Esophagus squamous epithelium (tissue), 5 donors: ENCODE measurements at regions not wholly inside any gene's neighbourhood (a gene's known extent, or its start where the extent isn't known, plus 50 kb on each side); places are given as distances from the start of the nearest gene placed in this dataset.

Source experiments
- DNase-seq: peaks from one replicate; lab custom pipeline; 2025; lab: John Stamatoyannopoulos, UW
- H3K27ac ChIP-seq, 4 donors: fragments of 200-600 bp; sonication (generic); one replicate each; pipeline ENCODE4 v1.5.1; 2016 to 2019; ENCODE audit warnings: mild to moderate bottlenecking in 1 of 4
- H3K27me3 ChIP-seq, 4 donors: fragments of 200-600 bp; sonication (generic); 1 replicate in 3 of 4; 2 replicates in 1 of 4; pipeline versions ENCODE4 v1.5.1 to v1.6.0; 2017 to 2021; ENCODE audit warnings: antibody characterized with exemption in 1 of 4
- H3K36me3 ChIP-seq, 3 donors: fragments of 200-600 bp; sonication (generic); one replicate each; pipeline ENCODE4 v1.5.1; 2016 to 2019
- H3K4me1 ChIP-seq, 3 donors: fragments of 200-600 bp; sonication (generic); one replicate each; pipeline ENCODE4 v1.5.1; 2017 to 2019
- H3K4me3 ChIP-seq, 4 donors: fragments of 200-600 bp; sonication (generic); 1 replicate in 3 of 4; 2 replicates in 1 of 4; pipeline ENCODE4 v1.5.1; 2016 to 2019; ENCODE audit warnings: mild to moderate bottlenecking in 2 of 4, moderate library complexity in 1 of 4
- H3K9me3 ChIP-seq, 3 donors: fragments of 200-600 bp; sonication (generic); one replicate each; pipeline ENCODE4 v1.5.1; 2016 to 2019
- POLR2A ChIP-seq, 4 donors: fragments of 450-650 bp; IDR thresholded peaks; one replicate each; pipeline ENCODE4 v1.6.1; 2017; ENCODE audit warnings: antibody characterized with exemption in 4 of 4, mild to moderate bottlenecking in 4 of 4, moderate library complexity in 3 of 4
- WGBS, 2 donors: methylation state at CpG; one replicate each; pipeline ENCODE4 v1.1.5; 2018; 5-methylcytosine and 5-hydroxymethylcytosine counted together
- intact Hi-C: fragments of 100-400 bp; cut with DNase I; formaldehyde crosslinking; loops from one replicate; pipeline ENCODE4 v1.15.0; 2022
- TF ChIP-seq, protein P1 (sequence below), 6 experiments: fragments of 450-650 bp in 4 of 6; fragments of 200-600 bp in 2 of 6; sonication (generic) in 2 of 6; IDR thresholded peaks; one replicate each; pipeline ENCODE4 v1.5.1; 2016 to 2019; ENCODE audit warnings: antibody characterized with exemption in 6 of 6, mild to moderate bottlenecking in 4 of 6, moderate library complexity in 4 of 6
- donor health status: DM: yes; HTN: yes; CAD: no.

DNA sequence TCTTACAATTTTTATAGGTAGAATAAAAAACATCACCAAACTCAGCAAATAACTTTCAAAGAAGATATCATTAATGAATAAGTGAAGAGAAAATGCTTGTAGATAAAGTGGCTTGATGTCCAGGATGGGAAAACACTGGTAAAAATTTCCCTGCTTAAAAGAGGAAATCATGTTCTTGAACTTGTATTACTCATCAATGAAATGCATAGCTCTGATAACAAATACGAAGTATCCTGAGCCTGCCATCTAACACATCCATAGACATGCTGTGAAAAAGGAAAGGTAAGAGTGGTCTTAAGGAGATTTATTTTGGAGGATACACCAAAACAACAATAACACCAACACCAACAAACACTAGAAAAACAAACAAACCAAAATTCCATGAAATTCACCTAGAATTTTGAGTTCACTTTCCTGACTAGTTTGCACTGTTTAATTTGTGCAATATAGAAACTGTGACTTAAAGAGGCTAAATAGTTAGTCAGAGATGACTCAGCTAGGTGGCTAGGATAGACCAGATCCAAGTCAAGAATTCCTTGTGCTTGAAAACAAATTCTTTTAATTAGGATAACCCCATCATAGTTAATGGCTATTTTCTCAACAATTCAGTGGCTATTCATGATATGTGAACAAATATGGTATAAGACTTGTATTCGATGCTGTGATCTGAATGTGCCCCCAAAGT is 179.8 kb upstream of the KCNK2 start:
- no peak for DNase-seq
- intact Hi-C loops = no loop called here
- no peaks in the 10 kb centered on the region for H3K9me3 ChIP-seq
- WGBS, 2 donors = 53 to 55% methylated on average over 2 of the region's 2 CpGs
- no peak overlapping the region for H3K4me3 ChIP-seq
- no peak overlapping the region for H3K27ac ChIP-seq
- no peaks in the 10 kb centered on the region for H3K27me3 ChIP-seq
- no peaks in the 10 kb centered on the region for H3K36me3 ChIP-seq
- no peak for TF ChIP-seq POLR2A (IDR thresholded peaks at IDR 0.05)
- TF ChIP-seq, protein P1, sequence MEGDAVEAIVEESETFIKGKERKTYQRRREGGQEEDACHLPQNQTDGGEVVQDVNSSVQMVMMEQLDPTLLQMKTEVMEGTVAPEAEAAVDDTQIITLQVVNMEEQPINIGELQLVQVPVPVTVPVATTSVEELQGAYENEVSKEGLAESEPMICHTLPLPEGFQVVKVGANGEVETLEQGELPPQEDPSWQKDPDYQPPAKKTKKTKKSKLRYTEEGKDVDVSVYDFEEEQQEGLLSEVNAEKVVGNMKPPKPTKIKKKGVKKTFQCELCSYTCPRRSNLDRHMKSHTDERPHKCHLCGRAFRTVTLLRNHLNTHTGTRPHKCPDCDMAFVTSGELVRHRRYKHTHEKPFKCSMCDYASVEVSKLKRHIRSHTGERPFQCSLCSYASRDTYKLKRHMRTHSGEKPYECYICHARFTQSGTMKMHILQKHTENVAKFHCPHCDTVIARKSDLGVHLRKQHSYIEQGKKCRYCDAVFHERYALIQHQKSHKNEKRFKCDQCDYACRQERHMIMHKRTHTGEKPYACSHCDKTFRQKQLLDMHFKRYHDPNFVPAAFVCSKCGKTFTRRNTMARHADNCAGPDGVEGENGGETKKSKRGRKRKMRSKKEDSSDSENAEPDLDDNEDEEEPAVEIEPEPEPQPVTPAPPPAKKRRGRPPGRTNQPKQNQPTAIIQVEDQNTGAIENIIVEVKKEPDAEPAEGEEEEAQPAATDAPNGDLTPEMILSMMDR (IDR thresholded peaks at IDR 0.05) = no peak
- no peaks in the 10 kb centered on the region for H3K4me1 ChIP-seq

DNA sequence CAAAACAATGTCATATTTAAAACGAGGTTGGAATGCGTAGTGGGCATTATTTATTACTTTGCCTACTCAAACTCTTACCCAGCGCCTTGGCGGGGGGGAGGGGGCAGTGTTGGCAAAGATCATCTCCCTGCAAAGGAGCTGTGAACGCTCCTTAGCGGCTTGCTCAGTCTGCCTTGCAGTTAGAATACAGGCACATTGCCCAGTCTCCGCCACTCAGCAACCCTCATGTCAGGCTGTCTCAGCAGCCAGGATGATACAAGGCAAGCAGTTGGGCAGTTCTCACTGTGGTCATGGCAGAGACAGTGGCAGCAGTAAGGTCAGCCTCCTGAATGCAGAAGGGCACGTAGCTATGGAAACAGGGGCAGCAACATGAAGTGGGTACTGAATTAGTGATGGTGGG is 170.4 kb upstream of the KCNK2 start:
- Histone ChIP-seq H3K4me3 (no peak overlapping the region), H3K27me3 (no peaks in the 10 kb centered on the region), H3K27ac (no peak overlapping the region), H3K36me3 (no peaks in the 10 kb centered on the region), H3K4me1 (no peaks in the 10 kb centered on the region), H3K9me3 (no peaks in the 10 kb centered on the region)
- no peak for TF ChIP-seq POLR2A (IDR thresholded peaks at IDR 0.05)
- TF ChIP-seq, protein P1 (IDR thresholded peaks at IDR 0.05) = no peak
- intact Hi-C loops = no loop called here
- DNase-seq = no peak
- WGBS, 2 donors = 73% methylated on average over 4 to 5 of the region's 8 CpGs

DNA sequence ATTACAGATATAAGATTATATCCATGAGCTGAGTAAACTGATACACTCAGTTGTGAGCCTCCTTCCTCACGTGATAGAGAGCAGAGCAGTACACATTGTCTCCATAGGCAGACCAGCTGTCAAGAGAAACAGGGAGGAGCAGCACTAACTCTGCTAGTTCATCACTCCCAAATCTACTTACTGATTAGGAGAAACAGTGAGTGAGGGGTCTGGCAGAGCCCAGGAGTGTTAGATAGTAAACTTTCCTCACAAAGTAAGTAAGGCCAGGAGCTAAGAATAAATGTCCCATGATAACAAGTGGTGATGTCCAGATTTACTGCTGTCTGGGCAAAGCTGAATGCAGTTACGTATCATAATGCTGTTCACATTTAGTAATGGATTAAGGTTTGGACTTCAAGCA is 168.6 kb upstream of the KCNK2 start:
- no peak for DNase-seq
- H3K4me3 ChIP-seq = no peak overlapping the region
- no peaks in the 10 kb centered on the region for H3K27me3 ChIP-seq
- H3K36me3 ChIP-seq = no peaks in the 10 kb centered on the region
- TF ChIP-seq POLR2A (IDR thresholded peaks at IDR 0.05) = no peak
- TF ChIP-seq, protein P1 (IDR thresholded peaks at IDR 0.05) = no peak
- H3K27ac ChIP-seq = no peak overlapping the region
- 74 to 84% methylated on average over 2 of the region's 2 CpGs for WGBS, 2 donors
- H3K4me1 ChIP-seq = no peaks in the 10 kb centered on the region
- intact Hi-C loops = no loop called here
- no peaks in the 10 kb centered on the region for H3K9me3 ChIP-seq

DNA sequence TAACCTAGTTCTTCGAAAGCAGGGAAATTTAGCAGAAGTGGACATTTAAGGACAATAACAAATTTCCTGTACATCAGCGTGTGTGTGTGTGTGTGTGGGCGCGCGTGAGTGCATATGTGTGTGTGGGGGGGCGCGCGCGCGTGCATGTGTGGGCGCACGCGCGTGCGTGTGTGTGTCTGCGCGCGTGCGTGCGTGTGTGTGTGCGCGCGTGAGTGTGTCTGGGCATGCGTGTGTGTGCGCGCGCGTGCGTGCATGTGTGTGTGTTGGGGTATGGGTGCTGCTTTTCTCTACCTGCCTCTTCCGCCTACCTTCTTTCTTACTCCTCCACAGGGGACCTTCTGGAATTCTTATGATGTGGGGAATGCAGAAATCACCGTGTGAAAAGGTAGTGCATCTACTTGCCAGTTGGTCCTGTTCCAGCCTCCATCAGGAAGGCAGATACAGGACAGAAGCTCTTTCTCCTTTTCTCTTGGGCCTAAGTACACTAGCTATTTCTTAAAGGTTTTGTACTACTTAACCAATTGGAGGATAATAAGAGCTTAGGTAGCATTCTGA is 165.4 kb upstream of the KCNK2 start:
- intact Hi-C loops = no loop called here
- H3K27ac ChIP-seq = no peak overlapping the region
- DNase-seq = no peak
- WGBS, 2 donors = 79 to 88% methylated on average over 24 to 31 of the region's 31 CpGs
- H3K4me3 ChIP-seq = no peak overlapping the region
- H3K9me3 ChIP-seq = no peaks in the 10 kb centered on the region
- H3K36me3 ChIP-seq = no peaks in the 10 kb centered on the region
- H3K27me3 ChIP-seq = no peaks in the 10 kb centered on the region
- TF ChIP-seq POLR2A (IDR thresholded peaks at IDR 0.05) = no peak
- TF ChIP-seq, protein P1 (IDR thresholded peaks at IDR 0.05) = no peak
- H3K4me1 ChIP-seq = no peaks in the 10 kb centered on the region

DNA sequence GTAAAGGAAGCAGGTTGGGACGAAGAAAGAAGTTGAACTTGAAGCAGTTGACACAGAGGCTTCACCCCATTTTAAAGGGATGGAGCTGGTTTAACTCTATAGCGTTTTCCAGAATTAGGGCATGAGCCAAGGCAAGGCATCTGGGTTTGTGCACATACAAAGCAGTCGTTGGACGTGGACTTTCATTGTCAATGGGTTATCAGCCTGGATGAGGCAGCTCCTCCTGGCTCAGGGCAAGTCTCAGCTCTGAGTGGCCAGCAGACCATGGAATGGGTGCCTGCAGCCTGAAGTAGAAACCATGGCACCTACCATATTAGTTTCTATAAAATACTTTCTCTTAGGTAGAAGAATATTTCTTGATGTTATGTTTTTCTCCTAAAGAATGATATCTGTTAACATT is 163.8 kb upstream of the KCNK2 start:
- TF ChIP-seq, protein P1 (IDR thresholded peaks at IDR 0.05) = no peak
- no peak for TF ChIP-seq POLR2A (IDR thresholded peaks at IDR 0.05)
- Histone ChIP-seq H3K4me3 (no peak overlapping the region), H3K27me3 (no peaks in the 10 kb centered on the region), H3K27ac (no peak overlapping the region), H3K9me3 (no peaks in the 10 kb centered on the region), H3K36me3 (no peaks in the 10 kb centered on the region), H3K4me1 (no peaks in the 10 kb centered on the region)
- intact Hi-C loops = no loop called here
- DNase-seq = no peak
- 58 to 61% methylated on average over 4 of the region's 4 CpGs for WGBS, 2 donors
